ENCODE measurements at regions not wholly inside any gene's neighbourhood (a gene's known extent, or its start where the extent isn't known, plus 50 kb on each side); places are given as distances from the start of the nearest gene placed in this dataset.

DNA sequence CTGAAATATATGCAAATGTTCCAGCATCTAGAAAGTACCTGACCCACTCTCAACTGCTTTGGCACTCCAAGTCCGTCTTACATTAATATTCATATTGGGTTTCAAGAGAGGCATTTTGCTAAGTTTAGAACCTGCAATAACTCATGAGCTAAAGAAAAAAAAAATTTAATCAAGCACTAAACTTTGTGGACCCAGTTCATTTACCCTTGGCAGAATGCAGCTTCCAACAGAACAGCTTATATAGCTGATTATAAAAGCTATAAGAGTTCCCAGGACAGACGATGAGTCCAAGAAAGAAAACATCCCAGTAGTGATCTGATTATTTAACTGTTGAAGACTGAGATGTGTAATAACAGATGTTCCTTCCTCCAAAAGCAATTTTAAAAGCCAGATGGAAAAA is 592.0 kb downstream of the KCNH5 start:
- no peak for ATAC-seq

DNA sequence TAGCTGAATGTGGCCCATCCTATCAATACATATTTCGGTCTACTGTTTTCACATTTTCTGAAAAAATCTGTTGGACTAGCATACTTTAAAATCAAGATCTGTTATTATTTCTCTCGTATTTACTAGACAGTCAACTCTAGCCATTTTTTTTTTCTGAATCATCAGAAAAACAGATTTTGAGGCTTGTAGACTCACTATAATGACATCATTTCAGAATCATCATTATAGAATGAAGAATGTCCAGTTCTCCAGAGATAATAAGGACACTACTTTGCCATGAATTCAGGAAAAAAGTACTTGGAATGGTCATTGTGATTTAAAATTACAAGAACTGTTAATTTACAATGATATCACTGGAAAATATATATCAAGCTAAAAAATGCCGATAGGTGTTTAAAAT is 589.8 kb downstream of the KCNH5 start:
- no peak for ATAC-seq
- no peaks in the 10 kb centered on the region for H3K36me3 ChIP-seq (ENCODE audit: low read depth)
- DNase-seq, result no peak
- TF ChIP-seq CTCF (IDR thresholded peaks at IDR 0.05), result no peak
- peaks cover 40% of the 10 kb centered on the region for H3K9me3 ChIP-seq
- H3K4me1 ChIP-seq (ENCODE audit: low read depth), result no peaks in the 10 kb centered on the region
- intact Hi-C loops (cut with DNase I, micrococcal nuclease), result no loop called here
- no peak overlapping the region for H3K4me3 ChIP-seq

More for the DNA sequence above, 592.0 kb downstream of the KCNH5 start:
- peaks cover 45% of the 10 kb centered on the region for H3K9me3 ChIP-seq
- H3K36me3 ChIP-seq (ENCODE audit: low read depth), result no peaks in the 10 kb centered on the region
- intact Hi-C loops (cut with DNase I, micrococcal nuclease), result no loop called here
- no peak for DNase-seq
- no peak for TF ChIP-seq CTCF (IDR thresholded peaks at IDR 0.05)
- no peak overlapping the region for H3K4me3 ChIP-seq
- no peaks in the 10 kb centered on the region for H3K4me1 ChIP-seq (ENCODE audit: low read depth)

- Histone ChIP-seq H3K36me3 (ENCODE audit: low read depth) (no peaks in the 10 kb centered on the region), H3K4me3 (no peak overlapping the region), H3K9me3 (peaks cover 44% of the 10 kb centered on the region), H3K4me1 (ENCODE audit: low read depth) (no peaks in the 10 kb centered on the region)
- intact Hi-C loops (cut with DNase I, micrococcal nuclease), result no loop called here
- TF ChIP-seq CTCF (IDR thresholded peaks at IDR 0.05), result no peak
- DNase-seq (no peak), ATAC-seq (no peak)
Observed at GRCh38 chr14:62462988-62463387, 582.3 kb downstream of the KCNH5 start.

GRCh38 chr14:62468946-62469345 is 576.3 kb downstream of the KCNH5 start:
- no peak for TF ChIP-seq CTCF (IDR thresholded peaks at IDR 0.05)
- ATAC-seq, result no peak

DNA sequence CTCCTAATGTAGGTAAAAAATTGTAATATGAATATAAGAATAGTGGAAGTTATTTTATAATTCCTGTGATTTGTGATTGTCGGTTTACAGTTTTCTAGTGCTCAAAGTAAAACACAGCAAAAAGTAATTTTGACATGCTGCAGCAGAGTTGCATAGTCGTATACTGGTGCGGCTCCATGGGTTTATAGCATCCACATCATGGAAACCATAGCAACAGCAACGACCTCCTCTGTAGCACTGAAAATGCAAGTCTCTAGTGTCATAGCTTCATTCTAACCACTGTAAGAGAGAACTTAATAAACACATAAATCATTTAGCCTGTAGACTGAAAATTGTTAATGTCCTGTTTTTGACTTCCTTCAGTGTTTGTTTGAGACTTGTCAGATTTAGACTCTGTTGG is 574.3 kb downstream of the KCNH5 start:
- no peak overlapping the region for H3K4me3 ChIP-seq
- ATAC-seq (no peak), DNase-seq (no peak)
- peaks cover 26% of the 10 kb centered on the region for H3K9me3 ChIP-seq
- H3K4me1 ChIP-seq (ENCODE audit: low read depth), result no peaks in the 10 kb centered on the region
- intact Hi-C loops (cut with DNase I, micrococcal nuclease), result no loop called here
- no peak for TF ChIP-seq CTCF (IDR thresholded peaks at IDR 0.05)
- H3K36me3 ChIP-seq (ENCODE audit: low read depth), result no peaks in the 10 kb centered on the region

More at GRCh38 chr14:62468946-62469345, 576.3 kb downstream of the KCNH5 start:
- Histone ChIP-seq H3K4me1 (ENCODE audit: low read depth) (no peaks in the 10 kb centered on the region), H3K4me3 (no peak overlapping the region), H3K36me3 (ENCODE audit: low read depth) (no peaks in the 10 kb centered on the region), H3K9me3 (peaks cover 32% of the 10 kb centered on the region)
- intact Hi-C loops (cut with DNase I, micrococcal nuclease), result no loop called here
- no peak for DNase-seq

GRCh38 chr14:62491146-62491545 is 554.1 kb downstream of the KCNH5 start:
- no peak for ATAC-seq

More at GRCh38 chr14:62491146-62491545, 554.1 kb downstream of the KCNH5 start:
- H3K36me3 ChIP-seq (ENCODE audit: low read depth), result no peaks in the 10 kb centered on the region
- no peak for DNase-seq
- H3K4me1 ChIP-seq (ENCODE audit: low read depth), result no peaks in the 10 kb centered on the region
- intact Hi-C loops (cut with DNase I, micrococcal nuclease), result no loop called here
- peaks cover 51% of the 10 kb centered on the region for H3K9me3 ChIP-seq
- no peak overlapping the region for H3K4me3 ChIP-seq
- TF ChIP-seq CTCF (IDR thresholded peaks at IDR 0.05), result no peak
